Adrenal gland (tissue), 9 donors: ENCODE measurements at regions not wholly inside any gene's neighbourhood (a gene's known extent, or its start where the extent isn't known, plus 50 kb on each side); places are given as distances from the start of the nearest gene placed in this dataset.

Experiments
- DNase-seq, 7 donors: peaks; one replicate each; pipeline ENCODE4 v3.0.0-alpha.2; 2019 to 2020
- H3K27ac ChIP-seq, 5 donors: fragments of 200-600 bp; sonication (generic) in 4 of 5; 1 replicate in 3 of 5; 2 replicates in 2 of 5; pipeline versions ENCODE4 v1.5.1 to v1.8.0; 2016 to 2020; ENCODE audit warnings: mild to moderate bottlenecking in 1 of 5
- H3K27me3 ChIP-seq: fragments of 200-600 bp; 2 replicates; pipeline ENCODE4 v1.8.0; 2021
- H3K36me3 ChIP-seq, 2 donors: fragments of 200-600 bp; replicated peaks in 1 of 2; 1 replicate in 1 of 2; 2 replicates in 1 of 2; pipeline versions ENCODE4 v1.5.1 to v1.8.0; 2018 to 2022
- H3K4me1 ChIP-seq, 2 donors: fragments of 200-600 bp; replicated peaks in 1 of 2; 1 replicate in 1 of 2; 2 replicates in 1 of 2; pipeline versions ENCODE4 v1.5.1 to v1.8.0; 2018 to 2021
- H3K4me3 ChIP-seq, 4 donors: fragments of 200-600 bp; sonication (generic) in 3 of 4; one replicate each; pipeline ENCODE4 v1.5.1; 2016 to 2018
- H3K9me3 ChIP-seq, 3 donors: fragments of 200-600 bp; sonication (generic) in 1 of 3; replicated peaks in 1 of 3; 1 replicate in 2 of 3; 2 replicates in 1 of 3; pipeline versions ENCODE4 v1.5.1 to v1.8.0; 2016 to 2021
- POLR2A ChIP-seq, 2 donors: fragments of 450-650 bp; IDR thresholded peaks; one replicate each; pipeline ENCODE4 v1.6.1; 2017; ENCODE audit warnings: antibody characterized with exemption in 2 of 2, mild to moderate bottlenecking in 2 of 2, moderate library complexity in 1 of 2
- WGBS, 4 donors: extraction: QIAGEN DNeasy Blood & Tissue Kit in 2 of 4; methylation state at CpG; one replicate each; pipeline versions ENCODE4 v1.1.5 to v1.1.7; 2013 to 2017; 5-methylcytosine and 5-hydroxymethylcytosine counted together
- intact Hi-C, 2 donors: fragments of 100-400 bp; cut with DNase I; formaldehyde crosslinking; loops; one replicate each; pipeline versions ENCODE4 v1.14.1 to v1.15.0; 2022 to 2023
- TF ChIP-seq, protein P1 (sequence below), 6 experiments: fragments of 450-650 bp in 4 of 6; fragments of 200-600 bp in 2 of 6; sonication (generic) in 1 of 6; IDR thresholded peaks; 1 replicate in 5 of 6; 2 replicates in 1 of 6; pipeline versions ENCODE4 v1.5.1 to v1.8.0; 2016 to 2021; ENCODE audit warnings: antibody characterized with exemption in 6 of 6, mild to moderate bottlenecking in 2 of 6, moderate library complexity in 1 of 6
- donor health status: healthy with polysubstance abuse.
- donor health status: Bipolar disorder and iron deficiency.
- donor health status: DM: yes; HTN: yes; CAD: no.
- donor health status: DM: no; HTN: no; CAD: no.
- donor health status: DM: no; HTN: no; CAD: no.

DNA sequence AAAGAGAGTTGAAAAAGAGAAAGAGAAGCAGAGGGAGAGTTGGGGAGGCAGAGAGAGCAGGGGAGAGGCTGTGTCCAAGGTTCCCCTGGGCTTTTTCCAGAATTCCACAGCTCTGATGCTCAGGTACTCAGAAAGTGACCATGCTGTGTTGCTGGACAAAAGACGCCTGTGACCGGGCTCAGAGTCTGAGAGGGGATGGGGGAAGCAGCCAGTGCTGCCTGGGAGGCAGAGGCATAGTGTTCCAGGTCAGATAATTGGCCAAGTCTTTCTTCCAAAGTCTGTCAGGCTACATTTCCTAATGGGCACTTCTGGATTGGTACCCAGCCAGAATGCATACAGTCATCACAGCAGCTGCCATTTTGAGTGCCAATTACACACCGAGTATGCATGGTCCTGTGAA is 86.1 kb downstream of the PTPRS start:
- DNase-seq = no peak
- H3K36me3 ChIP-seq = peaks cover 0 to 24% of the 10 kb centered on the region in 2 donors
- intact Hi-C loops = no loop called here
- no peak overlapping the region for H3K4me3 ChIP-seq
- no peaks in the 10 kb centered on the region for H3K4me1 ChIP-seq
- H3K27ac ChIP-seq = no peak overlapping the region
- H3K27me3 ChIP-seq = no peaks in the 10 kb centered on the region
- no peak for TF ChIP-seq POLR2A (IDR thresholded peaks at IDR 0.05)
- TF ChIP-seq, protein P1, sequence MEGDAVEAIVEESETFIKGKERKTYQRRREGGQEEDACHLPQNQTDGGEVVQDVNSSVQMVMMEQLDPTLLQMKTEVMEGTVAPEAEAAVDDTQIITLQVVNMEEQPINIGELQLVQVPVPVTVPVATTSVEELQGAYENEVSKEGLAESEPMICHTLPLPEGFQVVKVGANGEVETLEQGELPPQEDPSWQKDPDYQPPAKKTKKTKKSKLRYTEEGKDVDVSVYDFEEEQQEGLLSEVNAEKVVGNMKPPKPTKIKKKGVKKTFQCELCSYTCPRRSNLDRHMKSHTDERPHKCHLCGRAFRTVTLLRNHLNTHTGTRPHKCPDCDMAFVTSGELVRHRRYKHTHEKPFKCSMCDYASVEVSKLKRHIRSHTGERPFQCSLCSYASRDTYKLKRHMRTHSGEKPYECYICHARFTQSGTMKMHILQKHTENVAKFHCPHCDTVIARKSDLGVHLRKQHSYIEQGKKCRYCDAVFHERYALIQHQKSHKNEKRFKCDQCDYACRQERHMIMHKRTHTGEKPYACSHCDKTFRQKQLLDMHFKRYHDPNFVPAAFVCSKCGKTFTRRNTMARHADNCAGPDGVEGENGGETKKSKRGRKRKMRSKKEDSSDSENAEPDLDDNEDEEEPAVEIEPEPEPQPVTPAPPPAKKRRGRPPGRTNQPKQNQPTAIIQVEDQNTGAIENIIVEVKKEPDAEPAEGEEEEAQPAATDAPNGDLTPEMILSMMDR (IDR thresholded peaks at IDR 0.05) = no peak
- WGBS, 4 donors = 77 to 100% (median 95%) methylated on average over 3 of the region's 3 CpGs
- peaks cover 0 to 6% (median 0%) of the 10 kb centered on the region in 3 donors for H3K9me3 ChIP-seq

DNA sequence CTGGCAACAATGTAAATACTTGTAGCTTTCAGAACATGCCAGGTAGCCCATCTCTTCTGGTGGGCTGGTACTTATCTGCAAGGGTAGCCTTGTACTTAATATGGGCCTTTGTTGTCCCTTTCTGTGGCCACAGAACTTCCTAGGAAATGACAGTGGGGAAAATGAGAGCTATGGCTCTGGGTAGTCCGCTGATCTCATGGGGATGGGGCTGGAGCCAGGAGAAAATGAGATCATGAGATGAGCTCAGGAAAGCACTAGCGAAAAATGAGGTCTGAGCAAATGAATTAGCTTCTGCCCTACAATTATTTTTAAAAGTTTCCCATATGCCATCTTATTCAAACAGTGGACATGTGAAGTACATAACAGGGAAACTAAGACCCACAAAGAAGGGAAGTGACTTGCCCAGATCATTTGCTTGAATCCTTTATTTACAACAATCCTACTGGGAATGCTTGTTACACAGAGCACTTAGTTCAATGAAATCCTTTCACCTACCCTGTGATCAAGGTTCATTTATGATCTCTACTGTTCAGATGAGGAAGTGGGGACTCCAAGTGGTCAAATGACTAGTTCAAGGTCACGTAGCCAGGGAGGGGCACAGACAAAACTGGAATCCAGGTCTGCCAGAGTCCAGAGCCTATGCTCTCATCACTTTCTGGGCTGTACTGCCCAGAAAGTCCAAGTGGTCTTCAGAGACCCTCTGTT is 87.1 kb downstream of the PTPRS start:
- 71 to 88% (median 76%) methylated on average over 3 of the region's 3 CpGs for WGBS, 4 donors
- peak overlapping the region in 2 of 5 donors; percentile 37 to 65 for H3K27ac ChIP-seq
- no peaks in the 10 kb centered on the region for H3K27me3 ChIP-seq
- no peak overlapping the region for H3K4me3 ChIP-seq
- H3K4me1 ChIP-seq = no peaks in the 10 kb centered on the region
- H3K9me3 ChIP-seq = peaks cover 0 to 6% (median 0%) of the 10 kb centered on the region in 3 donors
- intact Hi-C loops = no loop called here
- H3K36me3 ChIP-seq = peaks cover 0 to 20% of the 10 kb centered on the region in 2 donors
- peak in 2 of 7 donors; percentile 24 to 52 for DNase-seq
- TF ChIP-seq, protein P1 (IDR thresholded peaks at IDR 0.05) = no peak
- no peak for TF ChIP-seq POLR2A (IDR thresholded peaks at IDR 0.05)

DNA sequence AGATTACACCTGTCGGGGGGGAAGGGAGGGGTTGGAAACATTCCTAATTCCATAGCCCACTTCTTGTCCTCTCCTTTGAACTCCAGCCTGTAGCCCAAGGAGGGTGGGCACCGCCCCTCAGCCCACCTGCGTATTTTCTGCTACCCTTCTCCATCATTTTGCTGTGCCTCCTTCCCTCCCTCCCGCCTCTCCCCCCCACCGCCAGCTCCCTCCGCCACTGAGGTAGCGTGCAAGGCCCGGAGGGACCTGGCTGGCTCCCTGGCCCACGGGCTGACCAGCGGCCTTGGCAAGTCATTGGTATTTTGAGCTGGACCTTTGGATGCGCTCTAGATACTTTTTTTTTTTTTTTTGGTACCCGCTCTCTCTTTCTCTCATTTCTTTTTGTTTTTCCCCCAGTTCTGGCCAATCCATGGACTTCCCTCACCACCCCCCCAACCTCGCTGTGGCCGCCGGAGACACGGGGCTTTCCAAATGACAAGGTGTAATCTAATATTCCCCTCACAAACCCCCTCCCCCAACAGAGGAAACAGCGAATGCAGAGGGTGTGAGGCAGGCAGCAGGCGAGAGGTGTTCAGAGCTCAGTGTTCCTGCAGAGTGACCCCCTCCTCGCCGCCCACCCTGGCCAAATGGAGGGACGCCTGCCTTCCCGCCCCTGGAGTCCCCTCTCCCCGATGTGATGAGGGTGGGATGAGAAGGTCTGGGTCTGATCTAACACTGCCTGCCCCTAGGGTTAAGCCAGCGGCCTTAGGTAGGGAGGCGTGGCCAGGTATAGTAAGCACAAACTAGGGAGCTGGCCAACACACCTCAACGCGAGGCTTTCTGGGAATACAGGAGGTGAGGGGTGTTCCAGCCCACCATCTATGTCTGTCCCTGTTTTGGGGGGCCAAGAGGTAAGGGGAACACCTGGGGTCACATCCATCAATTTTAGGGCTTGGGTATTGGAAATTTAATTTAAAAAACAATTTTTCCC is 89.2 kb downstream of the PTPRS start:
- no peaks in the 10 kb centered on the region for H3K36me3 ChIP-seq
- H3K9me3 ChIP-seq = peaks cover 0 to 6% (median 0%) of the 10 kb centered on the region in 3 donors
- TF ChIP-seq, protein P1 (IDR thresholded peaks at IDR 0.05) = no peak
- TF ChIP-seq POLR2A (IDR thresholded peaks at IDR 0.05) = no peak
- peak in 4 of 7 donors; percentile 40 to 57 (median 48) for DNase-seq
- 54 to 74% (median 70%) methylated on average over 20 to 27 of the region's 27 CpGs for whole genome bisulfite sequencing, 4 donors
- intact Hi-C loops = no loop called here
- no peaks in the 10 kb centered on the region for H3K4me1 ChIP-seq
- no peaks in the 10 kb centered on the region for H3K27me3 ChIP-seq
- no peak overlapping the region for H3K27ac ChIP-seq
- H3K4me3 ChIP-seq = no peak overlapping the region

DNA sequence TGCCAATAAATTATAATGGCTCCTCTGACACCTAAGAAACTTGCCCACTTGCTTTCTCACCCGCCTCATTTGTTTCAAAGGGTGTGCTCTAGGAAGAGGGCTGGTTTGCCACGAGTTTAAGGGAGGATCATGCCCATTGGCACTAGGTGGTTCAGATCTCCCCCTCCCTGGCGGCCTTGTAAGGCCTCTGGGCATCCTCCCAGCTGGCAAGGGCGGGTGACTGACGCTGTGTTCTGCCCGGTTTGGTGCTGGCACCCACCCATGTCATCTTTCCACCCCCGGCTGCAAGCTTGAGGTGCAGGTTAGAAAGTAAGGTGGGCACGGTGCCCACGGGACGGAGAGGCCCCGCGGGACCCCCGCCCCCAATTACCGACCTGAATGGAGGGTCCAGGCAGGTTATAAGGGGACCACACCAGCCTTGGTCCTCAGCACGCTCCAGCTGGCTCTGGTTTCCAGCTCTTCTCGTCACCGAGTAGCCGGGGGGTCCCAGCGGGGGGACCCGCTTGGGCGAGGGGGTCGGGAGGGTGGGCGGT is 90.4 kb downstream of the PTPRS start:
- Histone ChIP-seq H3K27me3 (no peaks in the 10 kb centered on the region), H3K4me1 (no peaks in the 10 kb centered on the region), H3K27ac (no peak overlapping the region), H3K4me3 (no peak overlapping the region), H3K36me3 (peaks cover 0 to 7% of the 10 kb centered on the region in 2 donors), H3K9me3 (peaks cover 0 to 6% (median 0%) of the 10 kb centered on the region in 3 donors)
- WGBS, 4 donors = 34 to 72% (median 52%) methylated on average over 10 to 23 of the region's 23 CpGs
- intact Hi-C loops = no loop called here
- no peak for TF ChIP-seq POLR2A (IDR thresholded peaks at IDR 0.05)
- TF ChIP-seq, protein P1 (IDR thresholded peaks at IDR 0.05) = no peak
- DNase-seq = peak; percentile 90 to 97 (median 94)
